ENCODE measurements at regions not wholly inside any gene's neighbourhood (a gene's known extent, or its start where the extent isn't known, plus 50 kb on each side); places are given as distances from the start of the nearest gene placed in this dataset.

DNA sequence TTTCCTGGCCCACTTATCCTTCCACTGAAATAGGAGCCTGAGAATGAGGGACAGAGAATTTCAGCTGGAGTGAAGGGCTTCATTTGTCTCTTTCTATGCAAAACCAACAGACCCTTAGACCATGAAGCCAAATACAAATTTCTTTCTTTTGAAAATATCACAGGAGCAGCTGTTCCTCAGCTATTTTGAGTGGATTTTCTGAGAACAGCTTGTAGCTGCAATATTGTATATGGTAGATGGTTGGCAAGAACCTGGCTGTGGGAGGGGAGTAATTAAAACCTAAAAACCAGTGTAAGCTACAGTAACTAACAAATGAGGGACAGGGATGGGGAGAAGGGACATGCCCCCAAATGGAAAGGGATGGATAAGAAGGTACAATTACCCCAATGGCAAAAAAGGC is 350.3 kb upstream of the CDH20 start:
- TF ChIP-seq EZH2 (optimal IDR thresholded peaks at IDR 0.05; ENCODE audit: low read depth, low read length) = no peak
- no peak for TF ChIP-seq CTCF (IDR thresholded peaks at IDR 0.05; ENCODE audit: low read length)
